Stimulated activated CD4-positive, alpha-beta T cell treated with anti-CD3 and anti-CD28 coated beads, Interleukin-12 subunit alpha, Interleukin-12 subunit beta, amount 100 ng/mL, for 24 hours (primary cell): ENCODE measurements at regions not wholly inside any gene's neighbourhood (a gene's known extent, or its start where the extent isn't known, plus 50 kb on each side); places are given as distances from the start of the nearest gene placed in this dataset.
"Not testable (repeated sequence)": the region's sequence is repeated elsewhere in the genome, so short reads cannot be mapped to it uniquely, and the experiment has no call there.

Experiments used
- DNase-seq, 2 experiments: peaks; one replicate each; pipeline ENCODE4 v3.0.0-alpha.2; 2020; ENCODE audit warnings: low read depth in 2 of 2

DNA sequence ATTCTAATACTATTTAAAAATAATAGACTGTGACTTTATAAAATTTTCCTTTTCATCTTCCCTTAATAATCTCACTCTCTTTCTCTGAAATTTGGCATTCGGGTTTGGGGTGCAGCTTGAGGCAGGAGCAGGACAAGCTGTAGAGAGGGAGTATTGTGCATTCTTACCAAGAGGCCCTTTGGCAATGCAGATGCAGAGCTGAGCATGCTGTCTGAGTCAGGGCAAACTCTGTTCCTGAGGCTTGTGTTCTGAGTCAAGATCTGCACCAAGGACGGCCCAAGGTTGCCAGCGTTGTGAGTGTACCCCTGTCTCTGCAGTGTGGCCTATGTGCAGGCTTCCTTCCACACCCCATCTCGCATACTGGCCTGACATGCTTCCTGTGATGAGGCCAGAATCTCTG, 343.8 kb upstream of the FRG2C start:
- DNase-seq, result no peak

DNA sequence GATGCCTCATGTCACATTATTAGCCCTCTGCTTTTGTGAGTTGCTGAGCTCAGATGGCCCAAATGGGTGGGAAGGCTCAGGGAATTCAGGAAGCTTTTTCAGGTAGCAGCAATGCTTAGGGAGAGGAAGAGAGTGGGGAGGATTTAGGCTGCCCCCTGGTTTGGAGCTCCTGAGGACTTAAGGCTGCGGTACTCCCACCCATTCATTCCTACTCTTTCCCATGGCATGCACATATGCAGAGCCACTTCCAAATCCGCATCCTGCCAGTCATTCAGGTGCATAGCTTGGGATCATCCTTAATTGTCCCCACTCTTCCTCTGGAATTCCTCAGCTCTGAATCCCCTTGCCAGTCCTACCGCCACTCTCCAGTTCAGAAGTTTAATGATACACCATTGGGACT, 343.1 kb upstream of the FRG2C start:
- no peak for DNase-seq

DNA sequence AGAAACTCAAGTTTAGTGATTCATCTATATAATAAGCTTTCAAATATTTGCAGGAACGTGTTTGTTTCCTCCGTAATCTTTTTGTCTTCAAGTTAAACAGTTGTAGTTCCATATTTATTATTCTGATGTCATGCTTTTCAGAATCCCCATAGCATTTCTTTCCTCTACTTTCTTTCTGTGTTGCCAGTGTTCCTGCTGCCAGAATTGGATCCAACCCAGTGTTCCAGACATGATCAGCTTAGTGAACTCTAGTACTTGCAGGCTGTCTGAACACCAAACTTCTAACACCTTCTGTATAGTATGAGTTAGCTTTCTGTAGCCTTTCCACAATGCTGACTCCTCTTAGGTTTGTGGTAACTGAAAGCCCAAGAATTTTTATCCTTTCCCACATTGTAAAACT, 340.2 kb upstream of the FRG2C start:
- not testable (repeated sequence) for DNase-seq

DNA sequence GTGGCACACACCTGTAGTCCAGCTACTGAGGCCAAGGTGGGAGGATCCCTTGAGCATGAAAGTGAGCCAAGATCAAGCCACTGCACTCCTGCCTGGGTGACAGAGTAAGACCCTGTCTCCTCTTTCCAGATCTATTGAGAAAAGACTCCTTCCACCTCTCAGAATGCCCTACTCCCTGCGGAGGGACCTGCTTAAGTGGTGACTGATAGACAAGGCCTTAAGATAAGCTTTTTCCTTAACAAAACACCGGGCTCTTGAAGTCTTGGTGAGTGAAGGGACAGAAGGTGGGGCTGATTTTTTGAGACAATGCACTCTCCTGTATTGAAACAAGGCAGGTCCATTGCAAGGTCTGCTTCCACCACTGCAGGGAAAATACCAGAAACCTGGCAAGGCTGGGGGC, 338.4 kb upstream of the FRG2C start:
- no peak for DNase-seq

DNA sequence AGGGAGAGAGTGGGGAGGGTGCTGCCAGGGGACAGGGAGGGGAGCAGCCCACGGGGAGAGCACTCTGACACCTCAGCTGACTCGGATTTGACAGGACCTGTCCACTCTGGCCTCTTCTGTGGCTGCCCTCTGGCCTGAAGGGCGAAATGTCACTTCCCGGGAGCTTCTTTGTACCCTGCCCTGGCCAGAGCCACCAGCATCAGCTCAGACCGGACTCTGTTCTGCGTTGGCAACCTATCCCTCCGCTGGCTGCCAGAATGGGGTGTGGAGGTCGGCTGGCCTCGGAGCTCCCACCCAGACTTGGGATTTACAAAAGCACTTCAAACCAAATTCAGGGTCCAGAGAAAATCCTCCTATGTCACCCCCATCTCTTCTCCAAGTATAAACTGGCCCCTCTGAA, 336.7 kb upstream of the FRG2C start:
- no peak for DNase-seq

DNA sequence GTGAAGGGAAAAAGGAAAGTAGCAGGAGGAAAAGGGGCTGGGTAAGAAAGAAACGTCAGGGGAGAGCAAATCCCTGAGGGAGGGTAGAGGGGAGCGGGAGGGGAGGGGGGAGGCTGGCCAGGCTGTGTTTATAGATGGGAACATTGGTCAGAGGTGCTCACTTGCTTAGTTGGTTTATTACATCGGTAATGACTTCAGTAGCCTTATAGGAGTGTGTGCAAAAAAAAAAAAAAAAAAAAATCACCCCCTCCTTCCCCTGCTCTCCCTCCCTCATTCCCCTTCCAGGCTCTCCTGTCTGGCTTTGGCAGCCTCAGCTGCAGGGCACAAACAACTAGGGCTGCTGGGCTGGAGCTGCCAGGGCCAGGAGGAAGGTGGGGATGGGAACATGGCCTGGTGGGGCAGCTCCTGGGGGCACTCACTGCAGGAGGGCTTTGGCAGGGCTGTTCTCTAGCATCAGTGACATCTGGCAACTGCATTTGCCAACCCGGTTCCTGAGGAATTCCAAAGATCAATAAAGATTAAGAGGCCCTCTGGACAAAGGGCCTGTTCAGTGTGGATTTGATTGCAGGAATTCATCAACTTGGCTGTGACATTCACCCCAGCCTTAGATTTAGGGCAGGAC, 334.5 kb upstream of the FRG2C start:
- no peak for DNase-seq

DNA sequence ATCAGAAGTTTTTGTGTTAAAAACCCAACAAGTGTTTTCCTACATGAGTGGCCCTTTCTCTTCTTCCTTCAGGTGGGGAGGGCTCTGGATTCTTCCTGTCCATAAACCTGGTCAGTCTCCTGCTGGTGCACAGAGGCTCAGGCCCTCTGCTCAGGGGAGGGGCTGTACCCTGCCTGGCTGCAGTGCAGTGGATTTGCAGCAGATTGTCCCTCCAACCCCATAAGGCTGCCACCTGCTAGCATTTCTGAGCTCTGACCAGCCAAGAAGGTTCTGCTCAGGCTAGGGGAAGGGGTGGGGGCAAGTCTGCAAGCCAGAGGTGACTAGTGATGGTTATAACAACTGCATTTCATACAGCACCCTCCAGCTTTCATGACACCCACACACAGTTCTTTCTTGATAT, 333.7 kb upstream of the FRG2C start:
- not testable (repeated sequence) for DNase-seq

DNA sequence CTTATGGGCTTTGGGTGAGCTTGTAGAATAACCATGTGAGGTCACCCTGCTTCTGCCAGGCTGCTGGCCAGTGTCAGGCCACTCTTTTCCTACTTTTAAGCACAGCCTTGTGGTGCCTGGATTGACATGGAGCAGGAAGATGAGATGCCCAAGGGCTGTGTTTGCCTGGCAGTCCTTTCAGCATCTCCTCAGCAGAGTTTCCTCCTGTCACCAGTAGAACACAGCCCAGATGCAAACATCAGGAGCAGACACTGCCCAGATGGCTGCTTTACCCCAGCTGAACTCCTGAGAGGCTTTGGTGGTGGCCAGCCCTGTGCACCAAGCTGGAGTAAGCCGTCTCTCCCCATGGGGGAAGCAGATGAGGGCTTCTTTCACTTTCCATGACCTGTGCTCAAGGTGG, 332.0 kb upstream of the FRG2C start:
- DNase-seq, result not testable (repeated sequence)

DNA sequence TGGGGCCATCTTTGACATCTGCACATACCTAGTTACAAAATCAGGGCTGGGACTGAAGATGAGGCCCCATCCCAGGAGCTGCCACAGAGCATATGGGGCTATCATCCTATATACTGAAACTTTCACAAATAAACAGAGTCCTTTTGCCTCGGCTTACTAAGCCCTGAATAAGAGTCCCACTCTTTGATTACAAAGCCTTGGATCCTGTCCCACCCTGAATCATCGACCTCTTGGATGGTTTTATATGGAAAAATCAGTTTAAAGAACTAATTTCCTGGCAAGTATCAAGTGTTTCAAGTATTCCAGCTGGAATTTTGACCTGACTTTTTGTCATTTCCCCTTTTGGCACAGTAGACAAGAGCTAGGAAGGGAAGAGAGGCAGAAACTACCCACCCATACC, 331.3 kb upstream of the FRG2C start:
- no peak for DNase-seq

DNA sequence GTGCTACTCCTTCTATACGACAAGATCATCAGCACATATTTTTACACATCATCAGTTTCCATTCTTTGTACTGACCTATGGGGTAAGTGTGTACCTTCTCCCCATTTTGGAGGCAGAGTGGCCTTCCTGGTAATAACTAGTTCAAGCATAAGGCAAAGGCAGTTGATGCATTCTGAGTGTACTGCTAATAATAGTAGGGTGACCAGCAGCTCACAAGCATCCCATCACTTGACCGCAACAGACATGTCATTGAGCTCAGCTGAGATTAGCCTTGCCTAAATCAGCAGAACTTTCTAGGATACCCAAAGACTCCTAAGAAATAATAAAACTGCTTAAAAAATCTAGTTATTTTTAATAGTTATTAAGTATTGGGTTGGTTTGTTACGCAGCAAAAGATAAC, 329.8 kb upstream of the FRG2C start:
- no peak for DNase-seq

DNA sequence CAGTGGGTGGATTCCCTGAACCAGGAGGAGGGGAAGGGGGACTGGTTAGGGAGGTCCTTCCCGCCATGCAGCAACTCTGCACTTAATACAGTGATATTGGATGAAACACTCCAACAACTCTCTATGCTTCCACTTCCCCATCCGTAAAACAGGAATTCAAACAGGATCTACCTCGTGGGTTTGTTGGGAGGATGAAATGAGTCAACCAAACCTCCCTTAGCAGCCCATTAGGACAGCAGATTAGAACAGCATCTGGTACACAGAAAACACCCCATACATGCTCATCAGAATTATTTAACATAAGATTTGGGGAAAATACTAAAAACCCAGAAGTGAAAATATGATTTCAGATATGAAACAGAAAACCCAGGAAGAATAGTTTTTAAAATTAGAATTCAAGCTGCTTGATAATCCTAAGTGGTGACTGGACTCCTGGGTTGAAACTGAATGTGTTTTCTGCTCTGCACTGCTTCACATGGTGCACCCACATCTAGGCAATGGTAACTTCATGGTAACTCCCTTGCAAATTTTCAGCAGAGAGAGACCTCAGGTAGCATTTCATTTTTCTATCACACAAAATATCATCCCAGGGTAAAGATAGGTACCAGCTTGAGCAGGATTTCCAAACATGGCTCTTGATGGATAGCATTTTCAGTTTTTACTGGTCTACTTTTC, 326.8 kb upstream of the FRG2C start:
- no peak for DNase-seq

DNA sequence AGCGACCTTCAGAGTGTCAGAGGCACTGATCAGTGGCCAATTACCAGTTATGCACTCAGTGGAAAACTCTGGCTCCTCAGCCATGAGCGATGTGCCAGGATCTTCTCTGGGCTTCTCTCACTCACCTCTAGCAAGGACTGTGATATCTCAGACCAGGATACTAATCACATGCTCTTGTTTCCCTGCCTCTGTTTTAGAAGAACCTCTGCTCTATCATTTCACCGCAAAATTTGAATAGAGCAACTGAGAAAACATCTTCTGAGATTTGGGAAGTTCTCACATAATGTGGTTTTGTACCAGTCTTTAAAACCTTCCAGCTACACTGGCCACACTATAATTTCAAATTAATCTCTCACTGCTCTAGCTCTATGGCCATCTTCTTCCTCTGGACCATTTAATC, 325.8 kb upstream of the FRG2C start:
- DNase-seq, result no peak

DNA sequence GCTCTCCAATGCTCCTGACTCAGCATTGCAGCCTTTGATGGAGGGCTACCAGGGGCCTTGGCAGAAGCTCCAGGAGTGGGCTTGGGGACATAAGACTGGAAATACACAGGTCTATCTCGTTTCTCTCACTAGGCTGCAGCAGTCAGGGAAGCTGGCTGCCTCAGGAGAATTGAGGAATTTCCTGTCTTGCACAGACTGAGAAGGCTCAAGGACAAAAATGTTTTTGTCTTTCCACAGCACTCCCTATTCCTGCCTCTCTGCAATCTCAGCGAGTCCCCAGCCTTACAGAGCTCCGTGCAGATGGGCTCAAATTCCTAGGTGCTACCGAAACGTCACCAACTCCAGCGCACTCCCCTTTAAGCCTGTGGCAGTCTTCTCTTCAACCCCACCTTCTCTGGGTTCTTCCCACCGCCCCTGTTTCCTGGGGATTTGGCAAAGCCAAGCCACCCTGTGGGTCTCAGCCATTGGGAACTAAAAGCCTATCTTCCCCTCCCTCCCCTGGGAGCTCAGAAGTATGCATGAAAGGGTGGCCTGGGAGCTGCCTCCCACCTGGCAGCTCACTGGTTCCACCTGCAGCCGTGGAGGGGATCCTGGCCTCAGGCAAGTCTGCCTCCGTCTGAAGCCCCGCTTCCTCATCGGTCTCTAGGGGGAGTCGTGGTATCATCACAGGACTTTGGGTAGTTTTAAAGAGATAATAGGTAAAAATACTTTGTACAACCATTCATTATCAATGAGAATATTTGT, 322.6 kb upstream of the FRG2C start:
- DNase-seq, result no peak

DNA sequence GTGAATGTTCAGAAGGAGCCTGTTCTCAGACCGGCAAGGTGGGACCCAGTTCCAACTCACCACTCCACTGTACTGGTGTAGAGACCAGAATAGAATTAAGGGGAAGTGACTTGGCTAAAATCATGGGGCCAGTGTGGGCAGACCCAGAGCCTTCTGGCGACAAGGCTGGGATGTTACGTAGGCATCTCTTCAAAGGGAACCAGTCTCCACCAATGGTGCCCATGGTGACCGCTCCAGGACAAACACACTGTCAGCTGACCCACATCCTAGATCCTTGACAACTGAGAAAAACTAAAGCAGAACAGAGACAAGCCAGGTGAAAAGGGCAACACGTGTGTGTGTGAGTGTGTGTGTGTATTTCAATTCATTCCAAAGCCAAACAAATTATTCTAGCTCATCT, 321.7 kb upstream of the FRG2C start:
- no peak for DNase-seq

DNA sequence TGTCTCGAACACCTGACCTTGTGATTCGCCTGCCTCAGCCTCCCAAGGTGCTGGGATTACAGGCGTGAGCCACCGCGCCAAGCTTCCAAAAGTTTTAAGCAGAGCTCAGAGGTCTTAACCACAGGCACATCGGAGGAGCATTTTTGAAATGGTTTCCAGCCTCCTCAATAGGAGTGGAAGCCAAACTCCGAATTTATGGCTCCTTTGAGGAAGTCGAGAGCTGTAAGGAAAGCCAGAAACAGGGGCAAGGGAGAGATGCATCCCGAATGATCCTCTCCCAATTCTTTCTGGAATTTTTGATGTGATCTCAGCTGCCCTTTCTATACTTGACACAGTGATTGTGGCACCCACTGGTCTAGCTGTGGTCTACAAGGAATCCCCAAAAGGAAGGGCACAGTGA, 313.6 kb upstream of the FRG2C start:
- DNase-seq, result not testable (repeated sequence)

DNA sequence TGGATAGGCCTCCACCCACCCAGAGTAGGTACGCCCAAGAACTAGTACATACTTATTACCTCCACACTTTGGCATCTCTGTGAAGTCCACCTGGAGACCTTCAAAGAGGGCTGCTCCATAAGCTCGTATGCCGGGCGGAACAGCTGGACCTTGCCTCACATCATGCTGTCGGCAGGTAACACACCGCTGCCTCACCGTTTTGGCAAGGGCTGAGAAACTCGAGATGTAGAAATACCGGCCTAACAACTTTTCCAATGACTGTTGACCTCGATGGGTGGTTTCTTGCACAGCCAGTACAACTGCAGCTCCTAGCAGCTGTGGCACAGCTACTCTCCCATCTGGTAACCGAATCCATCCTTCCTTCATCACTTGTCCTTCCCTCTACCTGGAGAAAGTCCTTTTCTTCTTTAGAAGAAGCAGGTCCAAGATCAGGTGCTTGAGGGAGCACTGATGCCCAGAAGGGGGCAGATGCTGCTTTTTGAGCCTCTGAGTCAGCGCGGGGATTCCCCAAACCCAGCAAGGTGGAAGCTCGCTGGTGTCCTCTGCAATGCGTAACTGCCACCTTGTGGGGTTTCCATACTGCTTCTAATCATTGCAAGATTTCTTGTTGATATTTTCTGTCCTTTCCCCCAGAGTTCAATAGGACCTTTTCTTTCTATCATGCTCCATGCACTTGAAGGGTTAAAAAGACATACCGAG, 301.9 kb upstream of the FRG2C start:
- DNase-seq, result peak in 1 of 2 experiments; percentile 40

DNA sequence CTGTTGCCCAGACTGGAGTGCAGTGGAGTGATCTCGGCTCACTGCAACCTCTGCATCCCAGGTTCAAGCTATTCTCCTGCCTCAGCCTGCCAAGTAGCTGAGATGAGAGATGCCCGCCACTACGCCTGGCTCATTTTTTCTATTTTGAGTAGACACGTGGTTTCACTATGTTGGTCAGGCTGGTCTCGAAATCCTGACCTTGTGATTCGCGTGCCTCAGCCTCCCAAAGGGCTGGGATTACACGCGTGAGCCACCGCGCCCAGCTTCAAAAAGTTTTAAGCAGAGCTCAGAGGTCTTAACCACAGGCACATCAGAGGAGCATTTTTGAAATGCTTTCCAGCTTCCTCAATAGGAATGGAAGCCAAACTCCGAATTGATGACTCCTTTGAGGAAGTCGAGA, 291.2 kb upstream of the FRG2C start:
- not testable (repeated sequence) for DNase-seq

DNA sequence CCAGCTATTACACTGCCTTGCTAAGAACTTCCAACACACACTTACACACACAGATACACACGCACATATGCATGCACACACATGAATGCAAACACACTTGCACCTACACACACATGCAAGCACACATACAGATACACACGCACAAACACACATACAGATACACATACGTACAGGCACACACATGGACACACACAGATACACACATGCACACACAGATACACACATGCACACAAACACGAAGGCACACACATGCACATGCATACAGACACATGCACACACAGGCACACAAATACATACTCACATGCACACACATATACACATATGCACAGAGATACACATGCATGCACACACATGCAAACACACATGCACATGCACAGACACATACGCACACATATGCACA, 284.3 kb upstream of the FRG2C start:
- DNase-seq, result not testable (repeated sequence)

DNA sequence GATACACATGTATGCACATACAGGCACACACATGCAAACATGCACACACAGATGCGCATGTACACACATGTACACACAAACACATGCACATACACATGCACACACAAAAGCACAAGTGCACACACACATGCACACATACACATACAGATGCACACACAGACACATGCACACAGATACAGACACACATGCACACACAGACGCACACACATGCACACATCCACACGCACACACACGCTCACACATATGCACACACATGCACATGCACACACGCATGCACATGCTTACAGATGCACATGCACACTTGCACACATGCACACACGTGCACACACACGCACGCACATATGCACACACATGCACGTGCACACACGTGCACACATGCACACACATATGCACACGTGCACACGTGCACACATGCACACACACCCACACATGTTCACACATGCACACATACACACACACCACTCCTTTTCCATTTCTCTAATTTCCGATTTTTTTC, 283.8 kb upstream of the FRG2C start:
- DNase-seq, result no peak

DNA sequence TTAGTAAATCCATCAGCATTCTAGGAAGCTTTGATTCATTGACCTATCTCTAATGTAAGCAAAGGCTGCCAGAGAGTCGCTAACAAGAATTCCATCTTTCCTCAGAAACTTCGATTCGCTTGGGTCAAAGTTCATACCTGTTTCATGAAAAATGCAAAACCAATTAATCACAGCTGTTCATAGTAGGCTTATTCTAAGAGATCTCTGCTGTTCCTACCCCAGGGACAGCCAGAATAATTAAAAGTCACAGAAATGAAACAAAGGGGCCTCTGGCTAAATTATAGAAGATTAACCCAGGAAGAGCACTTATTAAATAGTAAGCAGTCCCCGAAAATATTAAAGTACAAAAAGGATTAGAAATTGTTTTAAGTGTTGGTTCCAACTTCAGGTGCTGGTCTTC, 280.1 kb upstream of the FRG2C start:
- DNase-seq, result not testable (repeated sequence)

DNA sequence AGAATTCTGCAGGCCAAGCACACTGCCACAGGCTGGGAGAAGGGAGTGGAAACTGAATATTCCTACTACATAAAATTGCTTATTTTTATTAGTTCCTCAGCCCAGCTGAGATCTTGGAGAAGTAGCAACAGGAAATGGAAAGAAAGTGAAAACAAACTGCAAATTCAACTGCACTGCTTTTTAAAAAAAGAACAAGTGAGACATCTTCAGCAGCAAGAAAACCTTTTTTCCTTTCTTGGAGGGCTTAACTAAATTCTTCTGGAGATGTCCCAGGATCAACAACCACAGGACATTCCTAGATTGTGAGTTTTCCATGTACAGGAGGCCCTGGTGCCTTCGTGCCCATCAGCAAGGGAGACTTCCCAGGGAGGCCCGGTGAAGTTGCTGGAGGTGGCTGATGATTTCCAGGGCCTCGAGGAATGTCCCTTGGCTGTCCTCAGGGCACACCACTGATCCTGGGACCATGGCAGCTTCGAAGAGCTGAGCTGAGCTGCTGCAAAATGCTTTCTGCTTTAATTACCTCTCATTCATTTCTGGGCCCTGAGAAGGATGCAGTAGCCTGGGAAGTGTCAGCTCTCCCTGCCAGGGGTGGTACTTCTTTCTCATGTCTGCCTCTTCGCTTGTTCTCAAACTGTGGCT, 275.5 kb upstream of the FRG2C start:
- not testable (repeated sequence) for DNase-seq

DNA sequence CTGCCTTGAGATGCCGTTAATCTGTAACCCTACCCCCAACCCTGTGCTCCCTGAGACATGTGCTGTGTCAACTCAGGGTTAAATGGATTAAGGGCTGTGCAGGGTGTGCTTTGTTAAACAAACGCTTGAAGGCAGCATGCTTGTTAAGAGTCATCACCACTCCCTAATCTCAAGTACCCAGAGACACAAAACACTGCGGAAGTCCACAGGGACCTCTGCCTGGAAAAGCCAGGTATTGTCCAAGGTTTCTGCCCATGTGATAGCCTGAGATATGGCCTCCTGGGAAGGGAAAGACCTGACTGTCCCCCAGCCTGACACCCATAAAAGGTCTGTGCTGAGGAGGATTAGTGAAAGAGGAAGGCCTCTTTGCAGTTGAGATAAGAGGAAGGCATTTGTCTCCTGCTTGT, 270.8 kb upstream of the FRG2C start:
- DNase-seq, result not testable (repeated sequence)
